OCI-LY7 (cell line): ENCODE measurements at regions not wholly inside any gene's neighbourhood (a gene's known extent, or its start where the extent isn't known, plus 50 kb on each side); places are given as distances from the start of the nearest gene placed in this dataset.

Source experiments
- BruUV-seq: library from RNA; stranded (reverse); fragments of 400-500 nt; replicated peaks from 2 replicates; lab custom pipeline; 2021; lab: Mats Ljungman, UMichigan
- CTCF ChIA-PET: fragments of 300-600 bp; sonication (Branson Sonifier 250); formaldehyde crosslinking; loops from one replicate; lab custom pipeline; 2022; ENCODE audit warnings: antibody characterized with exemption; ENCODE audit not compliant: unreplicated experiment; lab: Charles Lee
- POLR2A ChIA-PET: fragments of 300-600 bp; sonication (Branson Sonifier 250); formaldehyde crosslinking; loops from one replicate; lab custom pipeline; 2022; ENCODE audit warnings: antibody characterized with exemption; lab: Charles Lee
- DNase-seq: peaks from one replicate; pipeline ENCODE4 v3.0.0-alpha.2; 2015; ENCODE audit warnings: low spot score
- H2AFZ ChIP-seq: fragments of 200-600 bp; sonication (generic), shearing (Covaris generic); 2 replicates; pipeline ENCODE4 v1.6.1; 2014; ENCODE audit warnings: mild to moderate bottlenecking, antibody characterized with exemption, low read length, moderate library complexity
- H3K27ac ChIP-seq: fragments of 200-600 bp; sonication (generic); 2 replicates; pipeline ENCODE4 v1.5.1; 2014; ENCODE audit warnings: mixed run types, low read depth, mild to moderate bottlenecking, moderate library complexity, low read length, inconsistent platforms; ENCODE audit not compliant: poor library complexity, severe bottlenecking
- H3K36me3 ChIP-seq: fragments of 200-600 bp; sonication (generic); 2 replicates; pipeline ENCODE4 v1.6.1; 2014; ENCODE audit warnings: mild to moderate bottlenecking, antibody characterized with exemption, low read length, moderate library complexity, mixed read lengths; ENCODE audit not compliant: insufficient read depth
- H3K4me1 ChIP-seq: fragments of 200-600 bp; sonication (generic); 2 replicates; pipeline ENCODE4 v1.5.1; 2014; ENCODE audit warnings: mild to moderate bottlenecking, low read length; ENCODE audit not compliant: insufficient read depth, poor library complexity, severe bottlenecking
- H3K4me2 ChIP-seq: fragments of 200-600 bp; sonication (generic); 2 replicates; pipeline ENCODE4 v1.6.1; 2014; ENCODE audit warnings: mild to moderate bottlenecking, low read length
- H3K4me3 ChIP-seq: fragments of 200-600 bp; sonication (generic); 2 replicates; pipeline ENCODE4 v1.5.1; 2014; ENCODE audit warnings: mild to moderate bottlenecking, low read depth, low read length; ENCODE audit not compliant: poor library complexity, severe bottlenecking
- H3K79me2 ChIP-seq: fragments of 200-600 bp; sonication (generic); 2 replicates; pipeline ENCODE4 v1.6.1; 2016; ENCODE audit warnings: low read depth, mild to moderate bottlenecking, low read length, moderate library complexity, mixed read lengths; ENCODE audit not compliant: insufficient read depth
- H3K9me2 ChIP-seq: fragments of 200-600 bp; sonication (generic); 2 replicates; pipeline ENCODE4 v1.6.1; 2016; ENCODE audit warnings: mild to moderate bottlenecking, low read length, mixed read lengths; ENCODE audit not compliant: insufficient read depth
- H3K9me3 ChIP-seq: fragments of 200-600 bp; sonication (generic); 2 replicates; pipeline ENCODE4 v1.6.1; 2014; ENCODE audit warnings: mild to moderate bottlenecking, mixed run types, low read length, mixed read lengths
- H4K20me1 ChIP-seq: fragments of 200-600 bp; sonication (generic); 2 replicates; pipeline ENCODE4 v1.6.1; 2014; ENCODE audit warnings: mild to moderate bottlenecking, antibody characterized with exemption, low read length, moderate library complexity, mixed read lengths; ENCODE audit not compliant: insufficient read depth
- CTCF ChIP-seq: fragments of 200-600 bp; sonication (generic); conservative IDR thresholded peaks from 2 replicates; pipeline ENCODE4 v1.5.1; 2014; ENCODE audit warnings: mild to moderate bottlenecking, antibody characterized with exemption, low read length, moderate library complexity, mixed read lengths
- EZH2phosphoT487 ChIP-seq: fragments of 200-600 bp; sonication (generic); IDR thresholded peaks from 2 replicates; pipeline ENCODE4 v1.6.1; 2018; ENCODE audit warnings: low read depth, borderline replicate concordance, mild to moderate bottlenecking, mixed run types, antibody characterized with exemption, low read length, moderate library complexity, mixed read lengths
- intact Hi-C: fragments of 100-400 bp; cut with micrococcal nuclease; formaldehyde crosslinking; loops from one replicate; pipeline ENCODE4 v1.10.0; 2022; ENCODE audit not compliant: unreplicated experiment

DNA sequence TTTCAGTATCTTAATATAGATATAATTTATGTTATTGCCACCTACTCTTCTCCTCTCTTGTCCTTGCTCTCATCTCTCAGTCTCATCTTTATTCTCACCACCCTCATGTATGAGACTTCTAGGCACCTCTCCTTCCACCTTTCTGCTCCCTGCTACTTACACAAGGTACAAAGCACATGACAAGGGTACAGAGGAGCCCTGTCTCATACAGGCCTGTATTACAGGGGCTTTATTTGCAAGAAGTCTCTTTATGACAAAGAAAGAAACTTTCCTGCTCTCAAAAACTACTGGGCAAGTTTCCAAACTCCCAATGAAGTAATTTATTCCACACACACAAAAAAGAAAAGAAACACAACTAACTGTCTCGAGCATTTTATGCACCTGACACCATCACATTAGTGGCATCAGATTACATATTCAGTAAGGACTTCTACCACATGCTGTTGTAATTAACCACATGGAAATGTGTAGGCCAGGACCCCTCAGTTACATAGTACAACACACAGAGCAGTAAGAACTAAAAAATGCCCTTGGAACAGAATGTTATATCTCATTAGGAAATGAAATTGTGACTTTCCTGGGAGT is 253.1 kb downstream of the FZD1 start:
- Histone ChIP-seq H3K27ac (no peak overlapping the region), H3K4me1 (no peaks in the 10 kb centered on the region), H3K9me2 (no peaks in the 10 kb centered on the region), H3K36me3 (no peaks in the 10 kb centered on the region), H3K9me3 (no peaks in the 10 kb centered on the region), H3K4me3 (no peak overlapping the region), H2AFZ (no peak overlapping the region), H4K20me1 (no peaks in the 10 kb centered on the region), H3K79me2 (no peaks in the 10 kb centered on the region), H3K4me2 (no peak overlapping the region)
- CTCF ChIA-PET, result no interaction called here
- intact Hi-C loops, result no loop called here
- BruUV-seq, result no TSS peak
- TF ChIP-seq EZH2phosphoT487 (no peak), CTCF (no peak)
- no peak for DNase-seq
- POLR2A ChIA-PET, result no interaction called here

GRCh38 chr7:91518058-91518457 is 253.8 kb downstream of the FZD1 start:
- Histone ChIP-seq H3K4me3 (no peak overlapping the region), H3K27ac (no peak overlapping the region), H3K4me2 (no peak overlapping the region), H3K4me1 (no peaks in the 10 kb centered on the region), H3K36me3 (no peaks in the 10 kb centered on the region), H2AFZ (no peak overlapping the region), H3K79me2 (no peaks in the 10 kb centered on the region), H3K9me2 (no peaks in the 10 kb centered on the region), H3K9me3 (no peaks in the 10 kb centered on the region), H4K20me1 (no peaks in the 10 kb centered on the region)
- ChIA-PET POLR2A (no interaction called here), CTCF (no interaction called here)
- no peak for DNase-seq
- intact Hi-C loops, result no loop called here
- no TSS peak for BruUV-seq
- TF ChIP-seq CTCF (no peak), EZH2phosphoT487 (no peak)

- Histone ChIP-seq H3K79me2 (no peaks in the 10 kb centered on the region), H3K4me2 (no peak overlapping the region), H2AFZ (no peak overlapping the region), H3K27ac (no peak overlapping the region), H3K9me2 (no peaks in the 10 kb centered on the region), H3K9me3 (no peaks in the 10 kb centered on the region), H3K36me3 (no peaks in the 10 kb centered on the region), H3K4me1 (no peaks in the 10 kb centered on the region), H3K4me3 (no peak overlapping the region), H4K20me1 (no peaks in the 10 kb centered on the region)
- no TSS peak for BruUV-seq
- TF ChIP-seq EZH2phosphoT487, result no peak
- TF ChIP-seq CTCF, result no peak
- DNase-seq, result no peak
- CTCF ChIA-PET, result no interaction called here
- POLR2A ChIA-PET, result interaction anchor here (0.7 kb wide), 1 partner anchor 404 kb away, joined by 3 read pairs; no protein-coding TSS in a partner anchor
- intact Hi-C loops, result loop anchor here (5.0 kb wide), 1 partner anchor 47 kb away; no protein-coding TSS in a partner anchor
These were observed 255.3 kb downstream of the FZD1 start for GRCh38 chr7:91519241-91520158.
